ENCODE measurements at regions not wholly inside any gene's neighbourhood (a gene's known extent, or its start where the extent isn't known, plus 50 kb on each side); places are given as distances from the start of the nearest gene placed in this dataset.

GRCh38 chr3:151563305-151563704 lies 102.4 kb upstream of the IGSF10 start:
- TF ChIP-seq POLR2AphosphoS5 (IDR thresholded peaks at IDR 0.05; ENCODE audit: low read depth, low read length) (no peak), CTCF (IDR thresholded peaks at IDR 0.05 in 2 of 3, conservative IDR thresholded peaks at IDR 0.05 in 1 of 3; ENCODE audit: borderline replicate concordance in 1 of 3, insufficient read depth in 1 of 3, low read depth in 2 of 3, low read length in 2 of 3) (no peak), ATF3 (IDR thresholded peaks at IDR 0.05) (no peak), POLR2A (IDR thresholded peaks at IDR 0.05; ENCODE audit: borderline replicate concordance, extremely low read depth, insufficient read depth, insufficient read length) (no peak), SIN3A (IDR thresholded peaks at IDR 0.05; ENCODE audit: low read depth) (no peak), TCF7L2 (IDR thresholded peaks at IDR 0.05; ENCODE audit: borderline replicate concordance, extremely low read depth, insufficient read depth, insufficient read length) (no peak)

All from HCT116 (cell line).